Gastroesophageal sphincter (tissue), 4 donors: ENCODE measurements at regions not wholly inside any gene's neighbourhood (a gene's known extent, or its start where the extent isn't known, plus 50 kb on each side); places are given as distances from the start of the nearest gene placed in this dataset.
"Not testable (repeated sequence)": the region's sequence is repeated elsewhere in the genome, so short reads cannot be mapped to it uniquely, and the experiment has no call there.

Source experiments
- ATAC-seq: fragments of 150-250 bp; one replicate; pipeline ENCODE4 v1.9.1; 2016; ENCODE audit warnings: mild to moderate bottlenecking, moderate library complexity
- H3K27ac ChIP-seq, 4 donors: fragments of 200-600 bp; sonication (generic) in 3 of 4; 1 replicate in 3 of 4; 2 replicates in 1 of 4; pipeline ENCODE4 v1.5.1; 2016 to 2019
- H3K27me3 ChIP-seq: fragments of 200-600 bp; sonication (generic); one replicate; pipeline ENCODE4 v1.5.1; 2019
- H3K36me3 ChIP-seq, 2 donors: fragments of 200-600 bp; sonication (generic); one replicate each; pipeline ENCODE4 v1.5.1; 2019; ENCODE audit warnings: control low read depth in 1 of 2
- H3K4me1 ChIP-seq, 3 donors: fragments of 200-600 bp; sonication (generic); 1 replicate in 2 of 3; 2 replicates in 1 of 3; pipeline ENCODE4 v1.5.1; 2016 to 2019; ENCODE audit warnings: control low read depth in 2 of 3
- H3K4me3 ChIP-seq, 2 donors: fragments of 200-600 bp; sonication (generic); one replicate each; pipeline ENCODE4 v1.5.1; 2019; ENCODE audit warnings: mild to moderate bottlenecking in 1 of 2, moderate library complexity in 1 of 2
- H3K9me3 ChIP-seq, 3 donors: fragments of 200-600 bp; sonication (generic); one replicate each; pipeline ENCODE4 v1.5.1; 2017 to 2019; ENCODE audit warnings: control low read depth in 2 of 3
- CTCF ChIP-seq, 4 experiments: fragments of 200-600 bp in 2 of 4; fragments of 450-650 bp in 2 of 4; sonication (generic) in 1 of 4; IDR thresholded peaks; one replicate each; pipeline ENCODE4 v1.5.1; 2017 to 2019; ENCODE audit warnings: antibody characterized with exemption in 4 of 4, mild to moderate bottlenecking in 2 of 4, moderate library complexity in 2 of 4
- EP300 ChIP-seq: sonication (generic); formaldehyde crosslinking; IDR thresholded peaks from one replicate; pipeline ENCODE4 v1.6.1; 2017; ENCODE audit warnings: antibody characterized with exemption, mild to moderate bottlenecking
- POLR2A ChIP-seq, 2 donors: fragments of 450-650 bp; IDR thresholded peaks; one replicate each; pipeline ENCODE4 v1.6.1; 2017; ENCODE audit warnings: antibody characterized with exemption in 2 of 2, mild to moderate bottlenecking in 2 of 2, moderate library complexity in 1 of 2
- POLR2AphosphoS5 ChIP-seq: sonication (generic); formaldehyde crosslinking; IDR thresholded peaks from one replicate; pipeline ENCODE4 v1.6.1; 2017; ENCODE audit warnings: antibody characterized with exemption
- WGBS, 2 donors: methylation state at CpG; one replicate each; pipeline ENCODE4 v1.1.5; 2018; ENCODE audit warnings: low coverage in 1 of 2; 5-methylcytosine and 5-hydroxymethylcytosine counted together

DNA sequence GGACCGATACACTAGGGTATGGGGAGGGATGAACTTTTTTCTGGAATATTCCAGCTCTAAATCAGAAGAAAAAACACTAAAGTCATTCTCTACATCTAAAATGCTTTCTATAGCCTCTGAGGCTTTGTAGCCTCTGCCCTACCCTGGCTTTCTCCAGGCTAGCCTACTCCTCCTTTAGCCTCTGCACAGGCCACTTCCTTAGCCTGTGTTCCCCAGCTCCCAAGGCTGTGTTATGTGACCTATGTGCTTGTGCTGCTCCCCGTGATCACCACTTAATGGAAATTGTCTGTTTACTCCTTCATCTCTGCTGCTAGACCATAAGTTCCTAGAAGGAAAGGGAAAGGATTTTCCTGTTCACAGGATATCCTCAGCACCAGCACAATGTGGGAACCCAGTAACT lies 92.8 kb downstream of the SEC16B start:
- H3K9me3 ChIP-seq = no peaks in the 10 kb centered on the region
- H3K4me1 ChIP-seq = no peaks in the 10 kb centered on the region
- H3K4me3 ChIP-seq = no peak overlapping the region
- no peak for TF ChIP-seq POLR2A (IDR thresholded peaks at IDR 0.05)
- no peak for TF ChIP-seq CTCF (IDR thresholded peaks at IDR 0.05)
- TF ChIP-seq EP300 = no peak
- ATAC-seq = no peak
- H3K27ac ChIP-seq = no peak overlapping the region
- no peaks in the 10 kb centered on the region for H3K36me3 ChIP-seq
- H3K27me3 ChIP-seq = peaks cover 11% of the 10 kb centered on the region
- 62 to 82% methylated on average over 2 of the region's 2 CpGs for WGBS, 2 donors

DNA sequence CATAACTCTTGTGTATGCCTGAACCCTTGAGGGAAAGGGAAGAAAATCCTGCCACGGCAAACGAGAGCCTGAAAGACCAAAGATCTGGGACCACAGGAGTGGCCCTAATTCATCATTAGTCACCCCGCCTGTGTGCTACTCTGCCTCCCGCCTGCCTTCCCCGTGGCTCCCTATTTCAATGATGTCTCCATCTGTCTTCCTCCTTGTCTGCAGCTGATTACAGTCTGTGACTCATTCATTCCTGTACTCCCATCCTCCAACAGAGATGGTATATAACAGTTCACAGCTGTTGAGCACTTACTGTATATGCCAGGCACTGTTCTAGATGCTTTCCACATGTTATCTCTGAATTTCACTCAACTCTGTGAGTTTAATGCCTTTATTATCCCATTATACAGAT lies 96.6 kb downstream of the SEC16B start:
- no peaks in the 10 kb centered on the region for H3K36me3 ChIP-seq
- 15 to 18% methylated on average over 5 of the region's 5 CpGs for WGBS, 2 donors
- TF ChIP-seq CTCF (IDR thresholded peaks at IDR 0.05) (no peak), EP300 (no peak), POLR2AphosphoS5 (no peak), POLR2A (IDR thresholded peaks at IDR 0.05) (no peak)
- H3K9me3 ChIP-seq = peaks cover 0 to 6% (median 0%) of the 10 kb centered on the region in 3 donors
- no peaks in the 10 kb centered on the region for H3K4me1 ChIP-seq
- H3K27ac ChIP-seq = no peak overlapping the region
- no peak overlapping the region for H3K4me3 ChIP-seq
- no peak for ATAC-seq
- peaks cover 6% of the 10 kb centered on the region for H3K27me3 ChIP-seq

DNA sequence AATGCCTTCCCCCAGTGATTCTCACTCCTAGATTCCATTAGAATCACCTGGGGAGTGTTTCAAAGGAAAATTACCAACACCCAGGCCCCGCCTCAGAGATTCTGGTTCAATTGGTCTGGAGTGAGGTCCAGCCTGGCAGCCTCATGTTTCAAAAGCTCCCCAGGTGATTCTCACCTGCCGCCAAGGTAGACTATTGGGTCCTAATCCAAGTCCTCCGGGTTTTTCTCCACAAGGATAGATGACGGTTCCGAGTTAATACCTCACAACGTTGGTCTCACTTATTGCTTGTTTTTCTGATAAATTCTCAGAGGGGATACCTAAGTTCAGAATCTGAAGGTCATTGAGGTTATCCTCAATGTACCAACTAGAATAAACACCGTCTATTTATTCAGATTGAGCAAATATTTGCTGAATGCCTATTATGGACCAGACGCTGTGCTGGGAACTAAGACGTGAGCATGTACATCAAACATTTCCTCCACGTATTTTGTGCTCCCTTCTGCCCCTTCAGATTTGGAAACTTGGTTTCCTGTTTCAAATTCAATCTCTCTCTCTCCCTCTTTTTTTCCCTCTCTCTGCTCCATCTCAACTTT lies 97.5 kb downstream of the SEC16B start:
- no peak for ATAC-seq
- TF ChIP-seq POLR2A (IDR thresholded peaks at IDR 0.05) = no peak
- no peak for TF ChIP-seq CTCF (IDR thresholded peaks at IDR 0.05)
- TF ChIP-seq EP300 = no peak
- no peak for TF ChIP-seq POLR2AphosphoS5
- H3K9me3 ChIP-seq = peaks cover 0 to 6% (median 0%) of the 10 kb centered on the region in 3 donors
- no peak overlapping the region for H3K27ac ChIP-seq
- WGBS, 2 donors = 63 to 72% methylated on average over 7 to 10 of the region's 10 CpGs
- H3K27me3 ChIP-seq = peaks cover 6% of the 10 kb centered on the region
- H3K4me3 ChIP-seq = no peak overlapping the region
- no peaks in the 10 kb centered on the region for H3K4me1 ChIP-seq
- no peaks in the 10 kb centered on the region for H3K36me3 ChIP-seq

DNA sequence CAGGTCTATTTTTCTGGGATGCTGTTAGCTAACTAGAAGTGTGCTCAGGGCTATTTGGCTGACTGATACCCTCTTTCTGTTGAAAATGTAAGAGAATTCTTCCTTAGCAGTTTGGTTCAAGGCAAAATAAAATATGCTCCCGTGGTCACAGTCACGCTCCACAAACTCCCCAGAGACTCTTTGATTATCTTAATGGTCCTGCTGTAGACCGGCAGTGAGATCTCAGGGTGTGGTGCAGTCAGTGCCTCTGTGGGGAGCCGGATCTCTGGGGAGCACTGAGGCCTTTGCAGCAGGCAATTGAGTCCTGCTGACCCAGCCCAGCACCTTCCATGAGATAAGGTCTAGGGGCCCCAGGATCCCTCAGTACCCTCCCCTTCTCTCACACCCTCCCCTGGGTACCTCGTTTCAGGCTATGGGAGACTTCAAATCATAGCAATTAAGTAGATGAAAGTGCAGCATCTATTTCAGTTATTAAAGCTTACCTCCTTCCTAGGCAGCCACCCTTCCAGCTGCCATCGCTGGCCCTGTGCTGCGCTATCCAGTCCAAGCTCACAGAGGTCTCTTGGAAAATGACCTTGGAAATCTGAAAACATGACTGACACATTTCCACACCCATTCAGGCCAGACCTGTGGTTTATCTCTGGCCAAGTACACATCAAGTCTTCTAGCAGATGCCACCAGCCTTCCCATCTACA lies 98.1 kb downstream of the SEC16B start:
- Histone ChIP-seq H3K27ac (no peak overlapping the region), H3K27me3 (peaks cover 6% of the 10 kb centered on the region), H3K4me1 (no peaks in the 10 kb centered on the region), H3K4me3 (no peak overlapping the region), H3K36me3 (no peaks in the 10 kb centered on the region), H3K9me3 (peaks cover 0 to 6% (median 0%) of the 10 kb centered on the region in 3 donors)
- WGBS, 2 donors = 44 to 51% methylated on average over 3 of the region's 7 CpGs
- TF ChIP-seq POLR2A (IDR thresholded peaks at IDR 0.05) (no peak), EP300 (no peak), CTCF (IDR thresholded peaks at IDR 0.05) (no peak), POLR2AphosphoS5 (no peak)
- ATAC-seq = no peak

- 94 to 95% methylated on average over 4 of the region's 4 CpGs for WGBS, 2 donors
- no peak for ATAC-seq
- Histone ChIP-seq H3K36me3 (no peaks in the 10 kb centered on the region), H3K4me3 (no peak overlapping the region), H3K27me3 (peaks cover 6% of the 10 kb centered on the region), H3K4me1 (no peaks in the 10 kb centered on the region), H3K27ac (no peak overlapping the region), H3K9me3 (peaks cover 0 to 6% (median 0%) of the 10 kb centered on the region in 3 donors)
- TF ChIP-seq CTCF (IDR thresholded peaks at IDR 0.05) = no peak
- TF ChIP-seq EP300 = no peak
- no peak for TF ChIP-seq POLR2AphosphoS5
- no peak for TF ChIP-seq POLR2A (IDR thresholded peaks at IDR 0.05)
Measured at GRCh38 chr1:177869586-177869985, 100.3 kb downstream of the SEC16B start.

- ATAC-seq, H3K9me3 ChIP-seq, H3K27me3 ChIP-seq, H3K4me3 ChIP-seq, H3K4me1 ChIP-seq, H3K36me3 ChIP-seq, H3K27ac ChIP-seq: not testable (repeated sequence)
Measured at GRCh38 chr1:177869011-177869410, 100.8 kb downstream of the SEC16B start.
